ENCODE measurements at regions not wholly inside any gene's neighbourhood (a gene's known extent, or its start where the extent isn't known, plus 50 kb on each side); places are given as distances from the start of the nearest gene placed in this dataset.
A peak's percentile ranks its signal among the peaks of the same experiment; 100 is the strongest.
"Not testable (repeated sequence)": the region's sequence is repeated elsewhere in the genome, so short reads cannot be mapped to it uniquely, and the experiment has no call there.

DNA sequence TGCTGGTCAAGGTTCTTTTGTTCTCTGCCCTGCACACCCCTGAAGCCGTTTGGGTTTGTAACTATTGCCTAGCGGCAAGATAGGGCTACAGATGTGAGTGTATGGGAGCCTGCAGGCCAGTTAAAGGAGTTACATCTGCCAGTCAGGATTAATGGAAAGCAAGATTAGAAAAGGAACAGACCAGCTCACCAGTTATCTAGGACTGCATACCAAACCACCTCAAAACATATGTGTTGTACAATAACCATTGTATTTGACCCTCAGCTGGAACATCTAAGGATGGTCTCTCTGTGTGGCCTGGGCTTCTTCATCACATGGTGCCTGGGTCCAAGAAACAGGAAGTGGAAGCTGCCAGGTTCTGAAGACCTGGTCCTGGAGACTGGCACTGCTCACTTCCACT, 52.5 kb upstream of the FBXO28 start:
- DNase-seq: peak in 1 of 2 experiments; percentile 2

DNA sequence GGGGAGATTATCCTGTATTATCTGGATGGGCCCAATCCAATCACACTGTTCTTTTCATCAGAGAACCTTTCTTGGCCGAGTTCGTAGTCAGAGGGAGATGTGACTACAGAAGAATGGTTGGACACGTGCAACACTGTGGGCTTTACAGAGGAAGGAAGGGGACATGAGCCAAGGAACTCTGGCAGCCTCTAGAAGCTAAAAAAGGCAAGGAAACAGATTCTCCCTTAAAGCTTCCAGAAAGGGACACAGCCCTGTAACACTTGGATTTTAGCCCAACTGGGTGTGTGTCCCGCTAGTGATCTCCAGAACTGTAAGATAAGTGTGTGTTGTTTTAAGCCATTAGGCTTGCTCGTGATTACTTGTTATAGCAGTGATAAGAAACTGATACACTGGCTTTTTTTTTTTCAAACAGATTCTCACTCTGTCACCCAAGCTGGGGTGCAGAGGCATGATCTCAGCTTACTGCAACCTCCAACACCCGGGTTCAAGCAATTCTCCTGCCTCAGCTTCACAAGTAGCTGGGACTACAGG, 53.9 kb upstream of the FBXO28 start:
- no peak for DNase-seq

DNA sequence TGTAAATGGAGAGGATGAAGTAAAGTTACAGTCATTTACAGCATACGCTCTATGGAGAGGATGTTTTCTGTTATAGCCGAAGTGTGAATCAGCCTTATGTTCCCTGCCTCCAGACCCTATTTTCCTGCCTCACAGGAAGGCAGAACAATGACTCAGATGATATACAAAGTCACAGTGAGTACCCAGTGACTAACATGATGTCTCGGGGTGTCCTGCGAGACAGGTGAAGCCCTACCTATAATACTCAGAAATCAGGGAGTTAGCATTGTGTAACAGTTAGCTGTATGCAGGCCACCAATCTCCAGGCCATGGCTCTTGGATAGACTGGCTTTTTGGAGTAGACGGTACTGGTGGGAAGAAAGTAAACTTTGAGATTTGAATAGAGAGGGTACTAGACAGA, 55.6 kb upstream of the FBXO28 start:
- DNase-seq: no peak

DNA sequence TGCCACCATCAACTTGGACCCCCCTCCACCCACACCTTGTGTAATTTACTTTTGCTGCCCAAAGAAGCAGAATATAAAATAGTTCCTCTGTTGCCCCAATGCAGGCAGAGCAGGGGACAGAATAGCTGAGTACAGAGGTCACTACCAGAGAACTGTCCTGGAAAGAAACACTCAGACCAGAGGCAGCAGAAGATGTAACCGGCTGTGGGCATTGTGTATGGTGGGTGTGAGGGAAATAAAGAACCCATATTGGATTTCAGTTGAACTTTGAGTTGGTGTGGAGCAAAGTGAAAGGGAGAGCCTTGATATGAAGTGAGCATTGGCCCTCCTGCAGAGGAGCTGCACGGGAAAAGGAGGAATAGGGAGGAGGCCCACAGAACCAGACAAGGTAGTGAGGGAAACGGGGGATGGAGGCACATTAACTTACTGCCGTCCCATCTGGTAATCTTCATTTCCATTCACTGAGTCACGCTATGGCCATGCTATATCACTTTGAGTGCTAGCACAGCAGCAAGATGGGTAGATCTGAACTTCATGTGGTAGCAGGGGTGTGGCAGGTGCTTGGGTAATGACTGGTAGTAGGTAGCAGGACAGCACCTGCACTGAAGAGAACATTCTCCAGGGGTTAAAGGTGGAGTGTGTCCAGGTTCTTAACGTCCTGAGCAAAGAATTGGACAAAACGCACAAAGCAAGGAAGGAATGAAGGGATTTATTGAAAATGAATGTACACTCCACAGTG, 56.3 kb upstream of the FBXO28 start:
- no peak for DNase-seq

DNA sequence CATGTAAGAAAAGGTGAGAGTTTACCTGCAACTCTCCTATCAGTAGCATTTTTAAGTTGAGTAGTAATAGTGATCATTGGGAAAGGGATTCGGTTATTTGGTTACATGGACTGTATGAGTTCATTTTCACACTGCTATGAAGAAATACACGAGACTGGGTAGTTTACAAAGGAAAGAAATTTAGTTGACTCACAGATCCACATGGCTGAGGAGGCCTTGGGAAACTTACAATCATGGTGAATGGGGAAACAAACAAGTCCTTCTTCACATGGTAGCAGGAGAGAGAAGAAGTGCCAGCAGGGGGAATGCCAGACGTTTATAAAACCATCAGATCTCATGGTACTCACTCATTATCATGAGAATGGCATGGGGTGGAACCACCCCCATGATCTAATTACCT, 59.3 kb upstream of the FBXO28 start:
- no peak for DNase-seq

DNA sequence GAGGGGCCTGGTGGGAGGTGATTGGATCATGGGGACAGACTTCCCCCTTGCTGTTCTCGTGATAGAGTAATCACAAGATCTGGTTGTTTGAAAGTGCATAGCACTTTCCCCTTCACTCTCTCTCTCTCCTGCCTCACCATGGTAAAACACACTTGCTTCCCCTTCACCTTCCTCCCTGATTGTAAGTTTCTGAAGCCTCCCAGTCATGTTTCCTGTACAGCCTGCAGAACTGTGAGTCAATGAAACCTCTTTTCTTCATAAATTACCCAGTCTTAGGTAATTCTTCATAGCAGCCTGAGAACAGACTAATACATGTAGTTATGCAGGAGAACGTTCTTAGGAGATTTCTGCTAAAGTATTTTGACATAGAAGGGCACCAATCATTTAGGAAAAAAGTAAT, 59.9 kb upstream of the FBXO28 start:
- peak in 1 of 2 experiments; percentile 17 for DNase-seq

DNA sequence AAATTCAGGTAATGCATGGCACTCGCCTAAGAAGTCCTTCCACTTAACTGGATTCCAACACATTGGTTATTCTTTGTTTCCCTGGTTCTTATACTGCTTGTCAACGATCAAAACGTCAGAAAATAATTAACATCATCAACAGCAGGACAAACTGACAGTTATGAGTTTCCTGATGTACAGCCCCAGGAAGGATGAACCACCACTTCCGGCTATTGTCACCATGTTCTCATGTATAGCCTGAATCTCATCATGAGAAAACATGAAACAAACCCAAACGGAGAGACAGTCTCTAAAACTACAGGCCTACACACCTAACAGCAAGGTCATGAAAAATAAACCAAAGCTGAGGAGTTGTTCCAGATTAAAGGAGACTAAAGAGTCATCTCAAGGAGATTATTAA, 60.5 kb upstream of the FBXO28 start:
- DNase-seq: no peak

DNA sequence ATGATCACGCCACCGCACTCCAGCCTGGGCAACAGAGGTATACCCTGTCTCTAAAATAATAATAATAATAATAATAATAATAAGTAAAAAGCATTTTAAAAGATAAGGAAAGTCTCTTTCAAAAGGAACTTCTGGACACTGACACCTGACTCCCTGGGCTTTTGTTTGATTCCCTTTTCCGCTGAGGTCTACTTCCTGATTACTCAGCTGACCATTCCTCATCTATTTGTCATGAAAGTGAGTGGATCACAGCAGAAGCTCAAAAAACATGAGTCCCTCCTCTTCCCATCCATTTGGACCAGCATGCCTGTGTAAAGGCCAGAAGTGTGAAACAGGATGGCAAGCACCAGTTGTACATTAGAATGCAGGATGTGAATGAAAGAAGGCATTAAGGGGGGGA, 61.1 kb upstream of the FBXO28 start:
- DNase-seq: no peak

DNA sequence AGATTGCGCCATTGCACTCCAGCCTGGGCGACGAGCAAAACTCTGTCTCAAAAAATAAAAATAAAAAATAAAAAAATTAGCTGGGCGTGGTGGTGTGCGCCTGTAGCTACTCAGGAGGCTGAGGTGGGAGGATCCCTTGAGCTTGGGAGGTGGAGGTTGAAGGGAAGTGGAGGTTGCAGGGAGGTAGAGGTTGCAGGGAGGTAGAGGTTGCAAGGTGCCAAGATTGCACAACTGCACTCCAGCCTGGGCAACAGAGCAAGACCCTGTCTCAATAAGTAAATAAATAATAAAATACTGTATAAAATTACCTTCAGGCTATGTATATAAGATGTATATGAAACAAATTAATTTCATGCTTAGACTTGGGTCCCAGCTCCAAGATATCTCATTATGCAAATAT, 62.1 kb upstream of the FBXO28 start:
- not testable (repeated sequence) for DNase-seq

DNA sequence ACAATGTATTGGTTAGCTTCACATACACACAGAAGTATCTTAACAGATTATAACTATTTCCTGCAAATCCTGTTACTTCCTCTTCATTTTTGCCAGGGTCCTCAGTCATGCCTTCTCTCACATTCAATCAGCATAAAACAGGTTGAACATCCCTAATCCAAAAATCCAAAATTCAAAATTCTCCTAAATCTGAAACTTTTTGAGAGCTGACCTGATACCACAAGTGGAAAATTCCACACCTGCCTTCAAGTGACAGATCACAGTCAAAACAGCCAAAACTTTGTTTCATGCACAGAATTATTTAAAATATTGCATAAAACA, 62.9 kb upstream of the FBXO28 start:
- DNase-seq: no peak

DNA sequence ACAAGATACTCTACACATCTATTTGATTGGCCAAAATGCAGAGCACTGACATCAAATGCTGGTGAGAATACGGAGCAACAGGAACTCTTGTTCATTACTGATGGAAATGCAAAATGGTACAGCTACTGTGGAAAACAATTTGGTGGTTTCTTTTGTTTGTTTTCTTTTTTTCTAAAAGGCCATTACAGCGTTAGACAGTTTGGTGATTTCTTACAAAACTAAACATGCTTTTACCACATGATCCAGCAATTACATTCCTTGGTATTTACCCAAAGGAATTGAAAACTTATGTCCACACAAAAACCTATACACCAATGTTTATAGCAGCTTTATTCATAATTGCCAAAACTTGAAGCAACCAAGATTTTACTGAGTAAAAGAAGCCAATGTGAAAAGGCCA, 66.4 kb upstream of the FBXO28 start:
- no peak for DNase-seq

DNA sequence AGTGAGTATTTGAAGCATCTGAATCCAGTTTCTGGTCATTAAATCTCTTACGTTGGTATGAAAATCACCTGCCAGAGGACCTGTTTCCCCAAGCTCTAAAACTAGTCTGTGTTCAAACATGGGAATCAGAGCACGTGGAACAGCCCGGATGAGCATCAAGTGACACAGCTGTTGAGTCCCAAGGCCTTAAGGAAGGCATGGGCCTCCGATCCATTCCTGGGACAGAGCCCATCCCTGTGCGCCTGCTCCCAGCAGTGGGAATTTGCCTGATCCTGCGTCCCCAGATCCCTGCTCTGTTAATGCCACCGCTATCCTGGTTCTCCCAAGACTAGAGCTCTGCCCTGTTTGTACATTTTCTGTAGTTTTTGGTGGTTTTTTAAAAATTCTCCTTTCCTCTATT, 68.4 kb upstream of the FBXO28 start:
- no peak for DNase-seq

DNA sequence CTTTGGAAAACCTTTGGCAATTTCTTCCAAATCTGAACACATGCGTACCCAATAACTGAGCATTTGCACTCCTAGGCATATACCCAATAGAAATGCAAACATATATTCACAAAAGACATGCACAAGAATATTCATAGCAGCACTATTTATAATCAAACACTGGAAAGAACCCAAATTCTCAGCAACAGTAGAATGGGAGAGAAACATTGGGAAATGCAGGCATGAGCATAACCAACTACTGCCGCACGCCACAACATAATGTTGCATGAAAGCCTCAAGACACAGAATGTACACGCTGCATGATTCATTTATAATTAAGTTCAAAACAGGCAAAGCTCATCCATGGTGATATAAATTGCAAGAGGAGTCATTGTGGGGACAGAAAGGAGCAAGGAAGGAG, 69.5 kb upstream of the FBXO28 start:
- no peak for DNase-seq

DNA sequence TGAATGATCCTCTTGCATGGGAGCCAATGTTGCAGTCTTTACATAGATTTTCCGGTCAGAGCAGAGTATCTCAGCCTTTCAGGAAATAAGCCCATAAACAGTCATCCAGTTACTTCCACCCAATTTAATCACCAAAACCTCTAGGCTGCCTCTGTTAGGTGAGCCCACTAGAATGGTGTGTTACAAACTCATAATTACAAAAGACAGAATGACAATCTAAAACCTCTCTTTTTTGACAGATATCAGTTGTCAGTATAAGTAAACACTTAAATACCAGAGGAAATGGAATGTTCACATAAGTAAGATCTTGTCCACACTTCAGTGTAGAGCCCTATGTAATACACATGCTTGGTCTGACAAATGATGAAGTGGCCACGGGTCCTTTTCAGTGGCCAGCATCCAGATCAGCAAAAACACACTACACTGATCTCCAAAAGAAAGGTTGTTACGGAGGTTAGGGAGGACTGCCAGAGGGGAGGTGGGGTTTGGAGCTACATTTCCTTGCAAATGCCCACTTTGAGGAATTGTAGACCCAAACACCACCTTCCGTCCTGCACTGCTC, 71.3 kb upstream of the FBXO28 start:
- DNase-seq: no peak

DNA sequence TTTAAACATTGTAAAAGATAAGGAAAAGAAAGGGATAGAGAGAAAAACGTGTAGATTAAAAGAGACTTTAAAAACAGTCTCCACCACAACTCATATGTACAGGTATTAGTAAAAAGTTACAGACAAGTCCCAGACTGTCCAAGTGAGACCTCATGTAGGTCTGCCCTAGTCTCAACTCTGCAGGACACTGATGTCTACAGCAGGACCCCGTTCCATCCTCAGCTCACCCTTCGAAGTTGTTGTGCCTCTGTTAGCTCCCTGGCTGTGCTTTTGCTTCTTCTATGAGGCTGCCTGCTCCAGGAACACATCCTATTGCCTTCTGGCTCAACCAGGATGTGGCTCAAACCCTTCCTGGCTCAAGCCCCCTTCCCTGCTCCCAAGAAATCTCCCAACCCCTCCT, 72.9 kb upstream of the FBXO28 start:
- no peak for DNase-seq

DNA sequence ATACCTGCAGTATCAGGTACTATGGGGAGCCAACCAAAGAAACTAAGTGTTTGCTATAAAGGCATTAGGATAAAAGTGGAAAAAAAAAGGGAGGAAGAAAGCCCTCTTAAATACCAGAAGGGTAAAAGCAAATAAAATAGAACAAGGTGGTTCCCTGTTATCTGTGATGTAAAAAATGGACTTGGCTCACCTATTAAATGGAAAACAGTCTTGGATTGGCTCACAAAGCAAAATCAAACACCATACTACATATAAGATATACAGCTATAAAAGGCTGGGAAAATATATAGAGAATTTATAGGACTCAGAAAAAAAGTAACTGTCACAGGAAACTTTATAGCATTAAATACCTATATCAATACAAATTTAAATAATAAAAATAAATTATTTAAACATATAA, 73.5 kb upstream of the FBXO28 start:
- DNase-seq: not testable (repeated sequence)

DNA sequence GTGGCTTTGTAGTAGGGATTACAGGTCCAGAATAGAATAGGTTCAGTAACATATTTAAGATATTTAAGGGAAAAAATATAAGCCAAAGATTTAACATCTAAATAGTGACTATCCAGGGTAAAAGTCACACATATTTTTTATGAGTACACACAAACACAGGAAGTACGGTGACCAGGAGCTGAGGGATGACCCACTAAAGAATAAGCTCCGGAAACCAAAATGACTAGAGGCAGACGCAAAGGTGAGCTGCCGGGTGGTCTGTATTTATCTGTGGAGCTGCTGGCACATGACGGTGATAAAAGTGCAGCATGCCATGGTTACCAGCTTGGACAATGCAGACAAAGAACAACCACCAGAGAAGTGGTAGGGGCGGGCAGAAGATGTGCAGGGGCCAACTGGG, 73.9 kb upstream of the FBXO28 start:
- DNase-seq: not testable (repeated sequence)

DNA sequence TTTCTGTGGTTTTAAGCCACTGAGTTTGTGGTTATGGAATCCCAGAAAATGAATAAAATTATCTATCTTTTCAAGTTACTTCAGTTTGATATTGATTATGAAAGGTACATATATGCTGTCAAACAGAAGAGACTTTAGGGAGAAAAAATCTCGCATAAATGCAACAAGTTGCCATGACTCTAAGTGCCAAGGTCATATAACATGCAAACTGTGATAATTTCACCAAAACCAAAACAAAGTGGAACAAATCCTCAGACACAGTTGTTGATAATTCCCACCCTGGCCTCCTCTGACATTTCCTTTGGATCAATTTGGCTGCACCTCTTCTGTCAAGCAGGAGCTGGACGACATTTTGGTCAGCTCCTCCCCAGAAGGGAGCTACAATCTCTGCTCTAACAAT, 75.1 kb upstream of the FBXO28 start:
- DNase-seq: not testable (repeated sequence)

DNA sequence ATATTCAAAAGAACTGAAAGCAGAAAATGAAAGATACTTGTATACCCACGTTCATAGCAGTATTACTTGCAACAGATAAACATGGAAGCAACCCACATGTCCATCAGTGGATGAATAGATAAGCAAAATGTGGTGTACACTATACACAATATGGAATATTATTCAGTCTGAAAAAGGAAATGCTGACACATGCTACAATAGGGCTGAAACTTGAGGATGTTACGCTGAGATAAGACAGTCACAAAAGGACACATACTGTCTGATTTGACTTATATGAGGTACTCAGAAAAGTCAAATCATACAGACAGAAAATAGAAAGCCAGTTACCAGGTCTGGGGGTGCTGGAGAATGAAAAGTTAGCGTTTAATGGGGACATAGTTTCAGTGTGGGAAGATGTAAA, 76.5 kb upstream of the FBXO28 start:
- DNase-seq: not testable (repeated sequence)

DNA sequence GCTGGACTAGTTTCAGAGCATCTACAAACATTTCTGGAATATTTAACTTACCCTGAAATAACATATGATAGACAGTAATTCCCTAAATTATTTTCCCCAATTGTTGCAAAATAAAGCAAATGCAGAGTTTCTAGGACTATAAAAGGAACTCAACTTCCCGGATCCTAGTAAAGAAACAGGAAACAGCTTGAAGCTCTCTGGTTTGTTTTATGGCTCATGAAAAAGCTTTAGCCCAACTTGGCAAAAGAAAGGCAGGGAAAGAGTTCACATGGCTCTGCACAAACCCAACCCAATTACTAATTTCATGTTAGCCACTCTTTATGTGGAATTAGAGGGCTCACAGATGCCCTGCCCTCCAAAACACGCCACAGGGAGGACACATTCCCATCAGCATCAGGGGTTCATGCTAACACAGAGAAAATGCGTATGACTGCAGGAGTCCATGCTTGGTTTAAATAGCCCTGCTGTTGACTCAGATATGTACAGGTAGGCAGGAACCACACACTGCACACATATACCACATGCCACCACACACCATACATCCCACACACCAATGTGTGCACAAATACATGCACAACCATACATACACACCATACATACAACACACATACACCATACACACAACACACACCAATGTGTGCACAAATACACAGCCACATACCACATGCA, 81.2 kb upstream of the FBXO28 start:
- not testable (repeated sequence) for DNase-seq

DNA sequence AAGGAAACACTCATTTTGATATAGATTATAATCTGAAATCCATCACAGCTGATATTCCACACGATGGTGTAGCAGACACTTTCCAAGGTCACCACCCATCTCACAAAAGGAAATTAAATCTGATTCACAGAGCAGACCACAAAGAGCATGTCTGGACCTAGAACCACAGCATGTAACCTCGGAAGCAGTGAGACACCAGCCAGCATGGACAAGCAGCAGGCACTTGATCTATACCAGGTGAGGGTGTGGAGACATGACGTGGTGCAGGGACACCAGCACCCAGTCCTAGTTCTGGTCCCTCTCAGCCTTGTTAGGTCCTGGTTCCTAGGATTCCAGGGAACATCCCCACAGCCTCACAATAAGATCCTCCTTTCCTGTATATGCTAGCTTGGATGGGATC, 81.9 kb upstream of the FBXO28 start:
- DNase-seq: not testable (repeated sequence)

DNA sequence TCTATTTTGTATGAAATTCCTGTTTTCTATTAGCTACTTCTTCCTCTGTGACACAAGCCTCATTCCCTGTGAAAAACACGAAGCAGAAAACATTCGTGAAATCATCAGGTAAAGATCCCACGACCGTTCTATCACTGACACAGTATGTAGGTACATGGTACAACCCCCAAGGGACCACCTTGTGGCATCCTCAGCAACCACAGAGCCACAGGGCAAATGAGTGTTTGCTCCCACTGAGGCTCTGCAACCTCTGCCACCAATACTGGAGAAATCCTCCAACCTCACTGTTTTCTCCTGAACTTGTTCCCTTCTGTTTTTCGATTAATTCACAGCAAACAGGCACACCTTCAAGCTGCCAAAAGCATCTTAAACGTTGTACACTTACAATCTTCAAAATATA, 83.7 kb upstream of the FBXO28 start:
- not testable (repeated sequence) for DNase-seq

DNA sequence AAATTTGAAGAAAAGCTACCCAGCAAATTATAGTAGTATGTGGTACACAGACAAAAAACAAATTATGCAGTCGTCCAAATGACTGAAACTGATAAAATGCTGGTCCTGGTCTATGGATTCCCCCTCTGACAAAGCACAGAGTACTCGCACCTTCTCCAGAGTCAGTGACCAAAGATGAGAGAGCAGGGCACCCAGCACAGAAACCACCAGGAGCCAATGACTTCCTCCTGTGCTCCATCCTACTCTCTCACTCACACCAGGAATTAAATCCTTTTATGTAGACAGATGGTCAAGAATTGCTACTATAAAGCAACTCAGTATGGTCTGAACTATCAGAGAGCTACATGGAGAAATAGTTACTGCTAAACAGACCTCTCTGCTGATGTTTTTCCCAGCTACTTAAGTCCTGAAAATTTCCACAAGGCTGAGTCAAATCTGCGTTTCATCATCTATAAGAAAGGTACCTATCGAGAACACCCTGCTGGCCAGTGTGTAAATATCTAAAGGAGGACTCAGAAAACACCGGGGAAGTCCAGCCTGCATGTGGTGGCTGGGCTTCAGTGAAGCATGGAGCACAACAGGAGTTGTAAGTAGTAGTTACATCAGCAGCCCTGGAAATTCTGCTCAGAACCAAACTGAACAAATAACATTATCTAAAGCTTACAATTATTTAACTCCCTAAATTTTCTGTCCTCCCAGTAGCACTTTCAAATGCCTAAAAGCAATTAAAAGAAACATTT, 84.5 kb upstream of the FBXO28 start:
- not testable (repeated sequence) for DNase-seq

DNA sequence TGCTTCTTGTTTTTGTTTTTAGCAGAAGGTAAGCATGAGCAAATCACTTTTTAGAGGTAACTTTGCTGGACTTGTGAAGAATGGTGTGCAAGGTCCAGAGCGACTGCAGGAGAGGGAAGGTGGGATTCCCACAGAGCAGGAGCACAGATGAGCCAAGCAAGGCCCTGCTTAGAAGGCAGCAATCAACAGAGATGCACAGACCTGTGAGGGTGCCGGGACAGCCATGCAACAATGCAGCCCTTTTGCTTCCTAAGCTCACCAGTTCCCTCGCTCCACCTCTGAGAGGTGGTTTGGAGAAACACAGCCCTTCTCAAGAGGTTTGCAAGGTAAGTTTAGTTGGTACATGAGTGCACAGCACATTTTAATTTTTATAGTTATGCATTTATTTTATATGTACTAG, 85.1 kb upstream of the FBXO28 start:
- not testable (repeated sequence) for DNase-seq
